ENCODE measurements at regions not wholly inside any gene's neighbourhood (a gene's known extent, or its start where the extent isn't known, plus 50 kb on each side); places are given as distances from the start of the nearest gene placed in this dataset.

DNA sequence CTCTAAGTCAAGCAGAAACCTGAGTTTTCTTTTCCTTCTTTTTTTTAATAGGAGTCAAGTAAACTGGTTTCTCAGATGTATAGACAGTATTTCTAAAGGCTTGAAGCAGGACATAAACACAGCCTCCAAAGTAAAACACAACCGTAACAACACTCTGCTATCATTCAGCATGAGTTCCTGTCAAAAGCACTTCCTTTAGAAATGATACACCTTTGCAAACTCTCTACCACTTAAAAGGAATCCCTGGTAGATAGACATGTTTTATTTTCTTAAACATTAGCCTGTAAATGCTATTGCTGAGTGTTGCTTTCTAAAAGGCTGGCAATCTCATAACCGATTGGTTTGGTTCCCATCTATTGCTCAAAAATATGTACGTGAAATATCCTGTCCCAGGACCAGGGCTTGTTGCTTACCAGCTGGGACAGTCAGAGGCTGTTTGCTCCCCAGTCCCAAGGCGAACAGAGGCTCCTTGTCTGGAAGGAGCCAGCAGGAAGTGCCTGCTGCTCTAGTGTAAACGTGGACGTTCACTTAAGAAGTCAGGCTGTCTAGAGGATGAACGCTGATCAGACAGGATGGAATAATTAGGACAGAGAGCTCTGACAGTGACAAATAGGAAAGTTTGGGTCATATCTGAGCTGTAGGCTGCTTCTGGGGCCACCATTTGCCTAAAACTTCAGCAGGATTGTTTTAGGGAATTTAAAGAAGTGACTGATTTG lies 173.9 kb upstream of the KLF3 start:
- DNase-seq: no peak

DNA sequence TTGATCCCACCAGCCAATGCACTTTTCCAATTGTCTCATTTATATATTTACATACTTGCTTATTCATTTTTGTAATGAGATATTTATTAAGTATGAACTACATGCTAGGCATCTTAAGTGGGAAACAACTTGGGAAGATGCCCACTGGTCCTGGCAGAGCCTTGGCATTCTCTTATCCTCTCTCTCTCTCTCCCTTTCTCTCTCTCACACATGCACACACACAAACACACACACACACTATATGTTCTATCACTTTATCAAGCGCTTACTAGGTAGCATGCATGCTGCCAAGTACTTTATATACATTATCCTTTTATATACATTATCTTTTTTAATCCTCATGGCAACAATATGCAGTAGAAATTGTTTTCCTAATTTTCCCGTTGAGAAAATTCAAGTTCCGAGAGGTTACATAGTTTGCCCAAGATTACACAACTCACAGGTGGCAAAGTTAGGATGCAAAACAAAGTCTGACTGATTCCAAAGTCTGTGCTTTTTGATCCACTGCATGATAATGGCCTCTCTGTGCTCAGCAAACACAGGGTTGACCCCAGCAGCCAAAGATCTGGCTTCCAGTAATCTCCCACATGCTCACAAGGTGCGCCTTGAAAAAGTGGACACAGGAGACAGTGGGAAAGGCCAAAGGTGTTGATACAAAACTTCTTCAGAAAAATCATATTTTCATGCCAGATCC lies 173.1 kb upstream of the KLF3 start:
- no peak for DNase-seq

DNA sequence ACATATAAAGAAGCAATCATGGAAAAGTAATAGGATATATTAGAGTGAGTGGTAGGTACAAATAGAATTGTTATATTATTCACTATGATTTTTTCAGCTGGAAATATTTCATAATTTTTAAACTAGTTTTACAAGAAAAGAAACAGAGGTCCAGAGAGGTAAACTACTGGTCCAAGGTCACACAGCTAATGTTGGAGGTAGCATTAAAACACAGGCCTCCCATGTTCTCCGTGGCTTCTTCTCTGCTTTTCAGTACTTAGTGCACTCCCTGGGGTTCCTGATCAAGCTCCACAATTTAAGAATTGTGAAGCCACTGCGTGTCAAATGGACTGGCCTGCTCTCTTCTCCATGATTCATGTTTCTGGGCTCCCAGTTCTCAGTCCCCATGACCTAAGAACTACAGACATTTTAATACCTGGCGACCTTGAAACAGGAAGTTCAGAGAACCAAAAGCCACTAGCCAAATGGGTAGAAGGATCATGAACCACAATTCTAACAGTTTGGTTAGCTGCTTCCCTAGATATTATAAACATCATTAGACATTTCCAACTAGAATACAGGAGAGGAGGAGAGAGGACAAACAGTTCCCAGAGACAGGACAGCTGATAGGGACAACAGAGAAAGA lies 172.0 kb upstream of the KLF3 start:
- no peak for DNase-seq

DNA sequence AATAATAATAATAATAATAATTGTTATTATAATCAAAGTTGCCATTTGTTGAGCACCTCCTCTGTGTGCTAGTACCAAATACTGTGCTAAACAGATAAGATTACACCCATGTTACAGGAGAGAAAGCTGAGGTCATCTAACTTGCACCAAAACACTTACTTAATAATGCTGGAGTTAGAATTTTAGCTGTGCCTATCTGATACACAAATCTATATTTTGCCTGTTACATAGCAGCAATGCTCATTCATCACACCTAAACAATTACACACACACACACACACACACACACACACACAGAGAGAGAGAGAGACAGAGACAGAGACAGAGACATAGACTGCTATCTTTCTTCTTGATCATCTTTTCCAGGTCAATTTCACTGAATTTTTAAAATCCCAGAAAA lies 170.9 kb upstream of the KLF3 start:
- DNase-seq: no peak

DNA sequence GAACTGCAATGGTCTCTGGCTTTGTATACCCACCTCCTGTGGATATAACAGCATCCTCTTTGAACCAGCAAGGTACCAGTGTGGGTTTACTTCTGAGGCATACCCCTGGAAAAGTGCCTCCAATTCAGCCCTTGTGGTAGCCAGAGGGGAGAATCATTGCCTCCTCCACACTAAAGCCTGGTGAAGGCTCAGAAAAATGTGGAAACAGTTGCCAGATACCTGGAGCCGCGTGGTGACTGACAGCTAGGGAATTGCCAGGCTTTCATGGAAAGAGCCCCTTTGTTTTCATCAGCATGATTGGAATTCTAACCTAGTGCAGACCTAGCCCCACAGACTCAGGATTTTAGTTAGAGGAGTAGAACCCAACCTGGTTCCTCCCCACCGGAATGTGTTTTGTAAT lies 168.6 kb upstream of the KLF3 start:
- no peak for DNase-seq

DNA sequence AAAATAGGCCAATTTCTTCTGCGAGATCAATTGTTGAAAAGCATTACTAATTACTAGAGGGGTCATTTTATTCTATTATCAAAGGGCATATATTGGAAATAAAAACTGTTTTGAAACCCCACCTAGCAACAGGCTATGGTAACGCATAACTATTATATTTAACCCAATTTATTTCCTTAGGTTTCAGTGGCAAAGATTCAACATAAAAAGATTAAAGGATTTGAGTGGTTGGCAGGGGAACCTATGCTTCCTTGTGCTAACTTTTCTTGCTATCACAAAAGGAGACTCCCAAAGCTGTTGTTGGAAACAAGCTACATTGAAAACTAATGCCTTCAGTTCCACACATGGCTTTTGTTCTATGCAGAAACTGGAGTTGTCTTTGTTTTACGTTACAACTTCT lies 166.9 kb upstream of the KLF3 start:
- DNase-seq: no peak

DNA sequence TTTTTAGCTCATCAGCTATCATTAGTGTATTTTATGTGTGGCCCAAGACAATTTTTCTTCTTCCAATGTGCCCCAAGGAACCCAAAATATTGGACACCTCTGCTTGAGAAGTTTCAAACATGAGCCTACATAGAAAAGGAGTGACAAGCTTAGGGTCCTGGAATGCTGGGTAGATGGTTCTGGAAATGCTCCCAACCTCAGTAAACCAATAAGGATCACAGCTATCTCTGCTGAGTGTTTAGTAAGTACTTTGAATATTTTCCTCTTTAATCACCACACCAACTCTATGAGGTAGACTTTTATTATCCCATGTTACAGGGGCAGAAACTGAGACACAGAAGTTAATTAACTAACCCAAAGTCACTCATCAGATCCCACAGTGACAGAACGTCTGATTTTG lies 164.9 kb upstream of the KLF3 start:
- no peak for DNase-seq

DNA sequence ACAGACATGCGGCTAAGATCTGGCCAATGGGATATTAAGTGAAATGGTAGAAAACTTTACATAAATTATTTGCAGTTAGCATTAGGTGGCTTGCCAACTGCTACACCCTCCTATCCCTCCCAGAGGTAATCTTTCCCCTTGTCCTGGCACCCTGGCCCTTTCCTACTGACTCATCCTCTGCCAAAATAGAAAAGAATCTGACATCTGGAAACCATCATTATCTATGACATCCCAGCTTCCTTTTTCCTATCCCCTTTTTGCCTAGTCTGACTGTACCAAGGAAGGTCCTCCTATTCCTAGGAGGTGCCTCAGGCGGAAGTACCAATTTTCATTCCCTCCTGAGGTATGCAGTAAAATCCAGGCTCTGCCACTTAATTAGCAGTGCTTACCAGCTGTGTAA lies 163.6 kb upstream of the KLF3 start:
- DNase-seq: no peak

DNA sequence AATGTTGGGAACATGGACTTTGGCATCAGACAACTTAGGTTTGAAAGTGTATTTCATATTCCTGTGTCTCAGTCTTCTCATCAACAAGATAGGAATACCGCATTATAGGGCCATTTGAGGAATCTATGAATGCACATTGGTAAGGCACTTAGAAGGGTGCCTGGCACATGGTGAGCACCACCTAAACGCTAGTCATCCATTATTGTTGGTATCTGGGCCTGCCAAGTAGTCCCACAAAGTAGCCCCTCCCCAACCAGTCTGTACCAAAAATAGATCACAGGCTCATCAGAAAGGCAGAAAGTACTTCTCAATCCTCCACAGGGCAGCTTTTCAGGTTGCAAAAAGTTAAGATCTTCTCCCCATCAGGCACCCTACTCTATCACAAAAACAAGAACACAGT lies 162.3 kb upstream of the KLF3 start:
- DNase-seq: no peak

DNA sequence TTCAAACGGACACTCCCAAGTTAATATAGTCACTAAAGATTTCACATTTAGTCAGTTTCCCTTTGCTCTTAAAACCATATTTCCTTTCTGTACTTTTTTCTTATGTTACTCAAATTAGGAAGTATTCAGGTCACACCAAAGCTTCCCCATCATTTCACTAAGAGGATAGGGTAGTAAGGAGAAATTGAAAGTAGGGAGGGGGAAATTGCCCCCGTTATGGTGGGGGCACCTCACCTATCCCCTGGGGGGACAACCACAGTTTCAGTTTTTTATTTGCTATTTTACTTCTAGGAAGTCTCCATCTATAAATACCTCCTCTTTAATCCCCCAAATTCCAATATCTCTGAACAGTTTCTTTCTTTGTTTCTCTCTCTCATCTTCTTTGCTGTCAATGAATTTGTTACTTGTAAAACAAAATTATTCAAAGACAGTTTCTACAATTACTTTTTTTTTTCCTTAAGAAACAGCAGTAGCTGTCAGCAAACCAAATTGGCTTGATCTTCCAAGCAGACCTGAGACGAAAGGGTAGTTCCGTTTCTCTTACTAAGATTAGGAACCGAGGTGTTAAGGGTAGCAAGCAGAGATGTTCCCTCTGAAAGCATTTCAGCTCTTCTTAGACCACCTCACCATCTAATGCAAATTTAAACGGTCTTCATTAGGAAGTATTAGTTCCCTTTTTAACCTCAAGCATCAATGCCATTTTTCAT lies 160.2 kb upstream of the KLF3 start:
- DNase-seq: no peak

DNA sequence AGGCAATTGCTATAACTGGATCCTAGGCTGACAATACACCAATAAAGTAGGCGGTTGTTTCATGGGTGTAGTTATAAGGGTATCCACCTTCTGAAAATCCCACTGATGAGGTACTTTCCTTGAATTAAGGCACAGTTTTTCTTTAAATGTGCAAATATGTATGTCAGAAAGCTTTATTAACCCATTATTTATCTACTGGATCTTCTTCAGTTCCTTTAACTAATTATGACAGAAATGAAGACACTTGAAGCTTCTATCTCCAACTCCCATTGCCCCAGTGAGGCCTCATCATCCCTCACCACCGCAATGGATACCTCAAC lies 159.6 kb upstream of the KLF3 start:
- no peak for DNase-seq

DNA sequence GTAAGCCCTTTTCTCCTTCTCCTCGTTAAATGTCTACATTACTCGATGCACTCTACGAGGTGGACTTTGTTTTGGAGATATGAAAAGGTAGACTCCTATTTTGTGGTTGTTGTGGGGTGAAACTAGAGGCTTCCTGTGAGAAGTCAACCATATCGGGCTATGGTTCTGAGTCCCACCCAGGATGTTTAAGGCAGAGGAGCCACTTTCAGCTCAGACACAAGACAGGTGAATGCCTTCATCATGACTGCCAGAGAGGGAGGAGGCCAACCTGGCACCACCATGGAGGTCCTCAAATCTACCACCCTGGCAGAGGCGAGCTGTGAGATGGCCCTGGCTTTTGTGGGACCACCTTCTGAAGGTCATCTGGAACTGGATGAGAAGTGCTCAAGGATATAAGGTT lies 154.4 kb upstream of the KLF3 start:
- no peak for DNase-seq

DNA sequence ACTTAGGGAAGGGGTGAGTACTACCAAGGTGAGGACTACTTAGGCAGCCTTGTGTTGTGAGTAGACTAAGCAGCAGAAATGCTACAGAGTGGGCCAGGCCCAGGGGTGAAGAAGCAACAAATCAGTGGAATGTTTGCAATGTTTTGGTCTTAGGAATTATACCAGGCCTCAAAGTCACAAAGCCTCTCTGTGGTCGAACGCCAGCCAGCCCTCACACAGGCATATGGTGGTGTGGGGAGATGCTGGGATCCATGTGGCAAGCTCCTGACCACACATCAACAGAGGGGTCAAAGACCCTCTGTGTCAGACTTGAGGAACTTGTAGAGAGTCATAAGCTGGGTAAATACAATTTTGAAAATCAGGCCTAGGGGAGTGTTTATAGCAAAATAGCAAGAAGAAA lies 153.8 kb upstream of the KLF3 start:
- no peak for DNase-seq

DNA sequence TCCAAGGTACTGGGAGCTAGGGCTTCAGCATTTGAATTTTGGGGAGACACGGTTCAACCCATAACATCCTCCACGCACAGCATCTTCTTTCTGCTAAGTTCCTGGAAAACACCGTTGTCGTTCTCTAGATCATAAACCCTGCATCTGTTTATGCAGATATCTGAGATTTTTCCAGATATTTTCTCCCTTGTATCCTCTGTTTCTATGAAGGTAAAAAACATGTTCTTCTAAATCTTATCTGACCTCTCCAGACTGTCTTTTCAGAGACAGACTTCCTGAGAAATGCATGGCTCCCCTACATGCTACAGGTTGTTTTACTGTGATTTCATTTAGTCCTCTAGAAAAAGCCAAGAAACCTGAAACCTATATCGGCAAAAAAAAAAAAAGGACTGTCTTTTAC lies 152.3 kb upstream of the KLF3 start:
- no peak for DNase-seq

DNA sequence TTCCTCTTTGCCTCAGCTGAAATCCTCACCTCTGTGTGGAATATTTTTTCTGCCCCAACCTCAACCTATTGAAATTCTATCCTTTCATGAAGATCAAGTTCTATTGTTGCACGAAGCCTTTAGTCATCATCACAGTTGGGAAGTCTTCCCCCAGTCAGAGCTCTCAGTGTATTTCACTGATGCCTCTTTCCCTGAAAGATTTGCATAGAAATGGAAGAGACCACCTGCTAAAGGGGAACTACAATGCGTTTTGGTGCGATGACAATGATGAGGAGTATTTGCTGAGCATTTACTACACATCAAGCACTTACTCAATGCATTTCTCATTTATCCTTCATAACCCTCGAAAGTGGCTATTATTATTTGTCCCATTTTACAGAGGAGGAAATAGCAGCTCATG lies 151.2 kb upstream of the KLF3 start:
- no peak for DNase-seq

DNA sequence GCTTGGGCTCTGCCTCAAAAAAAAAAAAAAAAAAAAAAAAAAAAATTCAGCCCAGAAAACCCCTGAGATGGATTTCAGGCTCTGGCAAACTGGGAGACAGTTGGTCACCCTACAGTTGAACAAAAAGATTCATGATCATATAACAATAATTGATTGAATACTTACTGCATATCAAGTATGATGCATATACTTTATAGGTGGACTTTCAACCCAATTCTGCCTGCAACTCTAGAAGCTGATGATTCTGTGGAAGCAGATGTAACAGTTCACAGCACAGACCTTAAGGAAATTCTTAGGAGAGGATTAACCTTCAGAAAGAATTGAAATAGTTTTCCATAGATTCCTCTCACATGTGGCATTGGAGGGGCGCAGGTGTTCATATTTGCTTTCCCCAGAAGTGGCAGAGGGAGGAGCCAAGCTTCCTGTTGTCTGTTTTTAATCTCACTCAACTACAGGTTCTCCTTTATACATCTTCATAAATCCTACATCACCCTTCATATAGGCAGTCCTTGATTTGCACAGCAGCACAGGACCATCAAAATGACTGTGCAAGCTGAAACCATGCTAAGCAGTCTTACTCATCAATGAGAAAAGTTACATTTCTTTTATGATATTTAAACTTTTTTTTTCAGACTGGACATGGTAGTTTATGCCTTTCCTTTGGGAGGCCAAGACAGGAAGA lies 149.4 kb upstream of the KLF3 start:
- no peak for DNase-seq

DNA sequence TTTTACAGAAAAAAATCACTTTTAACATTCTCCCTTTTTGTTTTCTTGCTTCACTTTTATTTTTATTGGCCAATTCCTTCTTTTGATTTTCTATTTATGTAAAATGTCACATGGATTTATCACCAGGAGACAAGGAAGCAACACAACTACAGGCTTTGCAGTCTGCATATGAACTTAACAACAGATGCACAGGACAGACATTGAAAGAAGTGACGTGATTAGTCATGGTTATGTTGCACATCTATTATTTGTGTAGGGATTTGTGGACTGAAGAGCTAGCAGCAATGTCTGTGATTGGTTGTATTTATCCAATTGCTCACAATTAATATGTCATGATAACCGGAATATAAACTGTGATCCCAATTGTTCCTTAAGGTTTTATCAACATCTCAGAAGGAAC lies 147.8 kb upstream of the KLF3 start:
- no peak for DNase-seq

DNA sequence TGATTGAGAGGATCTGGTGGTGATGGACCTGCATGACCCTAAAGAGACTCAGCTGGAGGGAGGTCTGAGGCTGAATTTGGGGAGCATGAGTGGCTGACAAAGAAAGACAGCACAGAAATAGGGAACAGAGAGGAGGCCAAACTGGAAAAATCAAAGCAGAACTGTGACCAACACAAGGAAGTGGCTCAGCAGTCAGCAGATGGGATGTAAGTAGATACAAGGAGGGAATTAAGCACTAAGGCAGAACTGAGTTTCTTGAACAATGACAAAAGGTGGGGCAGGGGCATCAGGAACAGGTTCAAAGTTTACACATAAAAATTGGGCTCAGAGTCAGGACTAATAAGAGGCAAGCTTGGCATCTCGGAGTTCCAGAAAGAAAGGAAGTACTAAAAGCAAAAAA lies 144.3 kb upstream of the KLF3 start:
- DNase-seq: no peak

DNA sequence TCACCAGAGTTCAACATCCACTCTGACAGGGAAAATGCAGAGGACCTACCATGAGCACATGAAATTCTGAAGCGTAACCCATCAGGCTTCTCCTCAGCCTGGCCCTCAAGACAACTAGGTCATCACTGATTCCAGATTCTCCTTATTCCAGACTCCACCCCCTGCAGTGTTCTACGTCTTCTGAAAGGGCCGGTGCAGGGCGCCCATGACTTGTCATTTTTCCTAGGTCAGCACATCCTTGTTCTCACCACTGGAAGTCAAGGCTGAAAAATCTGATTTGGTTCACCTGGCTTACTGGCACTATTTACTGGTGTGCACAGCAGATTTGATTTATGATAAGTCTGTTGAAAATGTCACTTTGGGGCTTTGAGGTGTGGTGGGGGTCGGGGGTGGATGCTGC lies 140.9 kb upstream of the KLF3 start:
- no peak for DNase-seq

DNA sequence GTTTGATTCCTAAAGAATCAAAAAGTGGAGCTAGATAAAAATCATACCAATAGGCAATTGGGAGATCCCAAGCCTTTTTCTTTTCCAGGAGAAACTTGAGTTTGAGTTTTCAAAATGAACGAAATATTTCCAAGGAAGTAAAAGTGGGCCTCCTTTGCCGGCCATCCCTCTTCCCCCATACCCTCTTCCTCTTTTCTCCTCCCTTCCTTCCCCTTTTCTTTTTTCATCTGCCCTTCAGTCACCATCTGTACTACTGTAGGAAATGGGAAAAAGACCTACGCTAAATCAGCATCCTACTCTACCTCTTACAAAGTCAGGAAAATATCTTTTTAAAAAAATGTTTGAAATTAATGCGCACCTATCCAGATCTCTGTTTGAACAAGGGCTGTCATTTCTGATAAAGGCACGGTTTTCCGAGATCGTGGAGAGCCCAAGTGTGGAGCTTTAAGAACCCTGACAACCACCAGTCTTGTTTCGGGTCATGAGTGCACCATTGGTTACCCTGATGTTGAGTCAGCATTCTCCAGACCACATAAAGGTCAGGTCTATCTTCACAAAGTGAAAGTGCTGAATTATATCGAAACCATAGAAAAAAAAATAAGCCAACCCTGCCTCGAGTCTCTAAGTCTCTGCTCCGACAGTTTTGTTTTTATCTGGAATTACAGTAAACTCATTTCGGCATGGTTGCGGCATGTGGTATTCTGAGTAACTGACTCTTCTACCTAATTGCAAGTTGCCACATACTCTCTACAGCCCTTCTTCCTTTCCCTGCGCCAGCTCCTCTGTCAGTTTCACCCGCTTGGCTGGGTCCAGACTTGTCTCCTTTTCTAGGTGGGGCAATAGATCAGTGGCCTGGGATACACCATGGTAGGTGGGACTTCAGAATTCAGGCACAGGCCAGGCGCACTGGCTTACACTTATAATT lies 140.2 kb upstream of the KLF3 start:
- DNase-seq: no peak

DNA sequence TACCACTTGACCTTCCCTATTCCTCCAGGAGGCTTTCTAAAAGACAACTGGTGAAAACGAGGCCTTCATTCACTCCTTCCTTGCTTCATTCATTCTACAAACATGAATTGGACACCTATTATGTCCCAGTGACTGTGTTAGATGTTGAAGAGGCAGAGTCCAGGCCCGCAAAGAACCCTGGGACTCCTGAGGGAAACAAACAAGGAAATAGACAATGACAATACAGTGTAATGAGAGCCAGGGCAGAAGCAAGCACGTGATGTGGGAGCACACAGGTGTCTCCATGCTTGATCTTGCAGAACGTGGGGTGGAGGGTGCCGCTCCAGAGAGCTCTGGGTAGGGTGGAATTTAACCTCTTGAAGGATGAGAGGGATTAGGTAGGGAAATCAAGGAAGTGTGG lies 137.6 kb upstream of the KLF3 start:
- no peak for DNase-seq

All from activated T-cell treated with anti-CD3 and anti-CD28 coated beads for 4 hours (primary cell).